GM12892 (cell line): ENCODE measurements at regions not wholly inside any gene's neighbourhood (a gene's known extent, or its start where the extent isn't known, plus 50 kb on each side); places are given as distances from the start of the nearest gene placed in this dataset.

ENCODE experiments used
- POLR2A ChIP-seq: IDR thresholded peaks from 2 replicates; pipeline ENCODE4 v1.6.1; 2011; ENCODE audit warnings: low read depth, low read length, control low read depth
- POLR2AphosphoS5 ChIP-seq: IDR thresholded peaks from 2 replicates; pipeline ENCODE4 v1.6.1; 2011; ENCODE audit warnings: low read depth, low read length, control low read depth
- TAF1 ChIP-seq: IDR thresholded peaks from 2 replicates; pipeline ENCODE4 v1.6.1; 2011; ENCODE audit warnings: low read depth, mild to moderate bottlenecking, control low read depth, low read length, borderline replicate concordance

DNA sequence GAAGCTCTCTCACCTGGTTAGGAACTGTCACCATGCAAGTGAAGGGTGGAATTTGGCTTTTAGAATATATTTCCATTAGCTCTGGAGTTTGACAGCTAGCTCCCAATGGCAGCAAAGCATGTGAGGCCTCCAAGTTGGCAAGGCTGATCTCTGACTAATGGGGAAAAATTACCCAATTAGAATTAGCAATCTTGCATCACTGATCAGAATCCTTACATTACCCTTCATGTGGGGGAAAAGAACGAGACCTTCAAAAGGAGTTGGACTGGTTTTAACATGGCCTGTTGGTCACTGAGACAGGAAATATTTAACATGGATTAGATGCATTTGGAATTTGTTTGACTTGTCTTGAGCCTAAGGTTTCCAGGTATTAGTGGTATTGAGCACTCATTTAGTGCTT, 192.3 kb upstream of the GDNF start:
- no peak for TF ChIP-seq POLR2A
- no peak for TF ChIP-seq POLR2AphosphoS5
- TF ChIP-seq TAF1 = no peak
